A549 (cell line): ENCODE measurements at regions not wholly inside any gene's neighbourhood (a gene's known extent, or its start where the extent isn't known, plus 50 kb on each side); places are given as distances from the start of the nearest gene placed in this dataset.

ENCODE experiments used
- ATAC-seq, 2 experiments: fragments of 200-7000 bp in 1 of 2; fragments of >200 bp in 1 of 2; cut with Nextera tagmentation in 1 of 2; cut with Tn5 transposase in 1 of 2; 3 replicates each; pipeline versions ENCODE4 v1.8.0 to v1.9.1; 2018 to 2020; ENCODE audit warnings: mild to moderate bottlenecking in 1 of 2, moderate library complexity in 1 of 2
- CTCF ChIA-PET: fragments of 300-600 bp; sonication (Branson Sonifier 250); formaldehyde crosslinking; extraction: SDS; loops from one replicate; lab custom pipeline; 2021; ENCODE audit warnings: antibody characterized with exemption, inconsistent platforms; lab: Yijun Ruan, JAX
- POLR2A ChIA-PET: fragments of 350-600 bp; formaldehyde crosslinking; extraction: SDS; loops from one replicate; lab custom pipeline; 2021; ENCODE audit warnings: antibody characterized with exemption, inconsistent platforms; lab: Yijun Ruan, JAX
- DNase-seq, 2 experiments: peaks; one replicate each; pipeline versions ENCODE4 v3.0.0 to v3.0.0-alpha.2; 2011 to 2016; ENCODE audit warnings: low read depth in 1 of 2, low spot score in 1 of 2
- FAIRE-seq: peaks from 2 replicates; lab custom pipeline; 2011; peaks lifted over from hg19 to GRCh38; lab: Jason Lieb, UNC
- H3K27ac ChIP-seq, 2 experiments: fragments of >200 bp; sonication (Bioruptor Twin); formaldehyde crosslinking; 3 replicates each; pipeline ENCODE4 v1.5.1; 2016 to 2017
- H3K4me1 ChIP-seq: fragments of >200 bp; sonication (Bioruptor Twin); formaldehyde crosslinking; 3 replicates; pipeline ENCODE4 v1.6.1; 2016
- H3K4me2 ChIP-seq: fragments of >200 bp; sonication (Bioruptor Twin); formaldehyde crosslinking; 3 replicates; pipeline ENCODE4 v1.6.1; 2016
- H3K4me3 ChIP-seq: fragments of >200 bp; sonication (Bioruptor Twin); formaldehyde crosslinking; 3 replicates; pipeline ENCODE4 v1.5.1; 2016
- H3K9me3 ChIP-seq: fragments of >200 bp; sonication (Bioruptor Twin); formaldehyde crosslinking; 3 replicates; pipeline ENCODE4 v1.6.1; 2016
- CBX8 ChIP-seq: fragments of 200-600 bp; sonication (generic); IDR thresholded peaks from 2 replicates; pipeline ENCODE4 v1.6.1; 2016
- CEBPB ChIP-seq, 2 experiments: fragments of >200 bp in 1 of 2; sonication (Bioruptor Twin) in 1 of 2; formaldehyde crosslinking in 1 of 2; IDR thresholded peaks; 2 replicates each; pipeline ENCODE4 v1.6.1; 2012 to 2016
- CHD2 ChIP-seq: fragments of 150-350 bp; IDR thresholded peaks from 2 replicates; pipeline ENCODE4 v1.6.1; 2014; ENCODE audit warnings: low read length; ENCODE audit not compliant: partially characterized antibody
- EP300 ChIP-seq, 2 experiments: fragments of >200 bp; sonication (Bioruptor Twin); formaldehyde crosslinking; IDR thresholded peaks; 2 replicates in 1 of 2; 3 replicates in 1 of 2; pipeline ENCODE4 v1.6.1; 2016 to 2017
- ESRRA ChIP-seq: fragments of 150-350 bp; IDR thresholded peaks from 2 replicates; pipeline ENCODE4 v1.6.1; 2014; ENCODE audit warnings: mild to moderate bottlenecking, low read length, borderline replicate concordance
- HOXA7 ChIP-seq: fragments of 250-450 bp; sonication (Bioruptor Pico); IDR thresholded peaks from 2 replicates; pipeline ENCODE4 v1.5.0; 2020; ENCODE audit warnings: mild to moderate bottlenecking, moderate library complexity
- HOXB13 ChIP-seq: fragments of 250-450 bp; sonication (Bioruptor Pico); IDR thresholded peaks from 2 replicates; pipeline ENCODE4 v1.5.0; 2020; ENCODE audit warnings: low read depth, mild to moderate bottlenecking, moderate library complexity
- JUNB ChIP-seq: fragments of >200 bp; sonication (Bioruptor Twin); formaldehyde crosslinking; IDR thresholded peaks from 2 replicates; pipeline ENCODE4 v1.6.1; 2016
- MYC ChIP-seq: IDR thresholded peaks from 2 replicates; pipeline ENCODE4 v1.6.1; 2012; ENCODE audit warnings: mild to moderate bottlenecking, inconsistent platforms, low read length, improper control_type of control experiment, borderline replicate concordance
- NFE2L2 ChIP-seq: fragments of 150-350 bp; conservative IDR thresholded peaks from 2 replicates; pipeline ENCODE4 v1.6.1; 2014; ENCODE audit warnings: low read length
- PHF8 ChIP-seq: fragments of 200-600 bp; sonication (generic); IDR thresholded peaks from 2 replicates; pipeline ENCODE4 v1.6.1; 2016; ENCODE audit warnings: low read depth, mild to moderate bottlenecking, antibody characterized with exemption, moderate library complexity, borderline replicate concordance
- RARB ChIP-seq: fragments of 250-450 bp; sonication (Bioruptor Pico); IDR thresholded peaks from 2 replicates; pipeline ENCODE4 v1.8.0; 2021; ENCODE audit warnings: mild to moderate bottlenecking, moderate library complexity
- REST ChIP-seq: fragments of 200-600 bp; sonication (generic); IDR thresholded peaks from 2 replicates; pipeline ENCODE4 v1.6.1; 2016; ENCODE audit warnings: antibody characterized with exemption, mild to moderate bottlenecking, moderate library complexity
- SREBF2 ChIP-seq: fragments of 450-650 bp; IDR thresholded peaks from 2 replicates; pipeline ENCODE4 v1.6.1; 2014; ENCODE audit warnings: mild to moderate bottlenecking, moderate library complexity
- TFCP2L1 ChIP-seq: fragments of 250-450 bp; sonication (Bioruptor Pico); IDR thresholded peaks from 2 replicates; pipeline ENCODE4 v1.5.0; 2021; ENCODE audit warnings: mild to moderate bottlenecking
- TP53 ChIP-seq: fragments of 250-450 bp; sonication (Bioruptor Pico); IDR thresholded peaks from 2 replicates; pipeline ENCODE4 v1.5.0; 2021; ENCODE audit warnings: mild to moderate bottlenecking, moderate library complexity
- USF2 ChIP-seq: fragments of 450-650 bp; IDR thresholded peaks from 2 replicates; pipeline ENCODE4 v1.6.1; 2014; ENCODE audit warnings: antibody characterized with exemption
- ZC3H11A ChIP-seq: fragments of 450-650 bp; IDR thresholded peaks from 2 replicates; pipeline ENCODE4 v1.6.1; 2014; ENCODE audit warnings: antibody characterized with exemption, mild to moderate bottlenecking
- WGBS: methylation state at CpG from one replicate; pipeline ENCODE4 v1.1.6; 2017; ENCODE audit errors: missing lambda C conversion rate; 5-methylcytosine and 5-hydroxymethylcytosine counted together
- TF ChIP-seq, protein P1 (sequence below): fragments of 250-450 bp; sonication (Bioruptor Pico); IDR thresholded peaks from 2 replicates; pipeline ENCODE4 v1.5.0; 2021; ENCODE audit warnings: mild to moderate bottlenecking, moderate library complexity, borderline replicate concordance

DNA sequence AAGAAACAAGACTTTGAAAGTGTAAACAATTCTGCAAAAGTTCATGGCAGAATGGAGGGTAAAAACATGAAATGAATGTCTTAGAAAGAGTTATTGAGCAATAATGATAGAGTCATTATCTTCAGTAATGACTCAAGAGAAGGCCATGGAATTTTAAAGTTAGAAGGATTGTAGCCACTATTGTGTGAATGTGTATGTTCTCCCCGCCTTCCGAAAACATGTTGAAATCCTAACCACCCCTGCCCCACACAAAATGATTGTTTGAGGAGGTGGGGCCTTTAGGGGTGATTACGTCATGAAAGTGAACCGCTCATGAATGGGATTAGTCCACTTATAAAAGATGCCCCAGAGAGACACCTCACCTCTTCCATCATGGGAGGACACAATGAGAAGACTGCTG lies 93.8 kb upstream of the CCDC190 start:
- DNase-seq (no peak), FAIRE-seq (no peak), ATAC-seq (no peak)
- no peaks in the 10 kb centered on the region for H3K9me3 ChIP-seq
- no peak overlapping the region for H3K4me2 ChIP-seq
- H3K4me1 ChIP-seq, result no peaks in the 10 kb centered on the region
- H3K27ac ChIP-seq, result no peak overlapping the region
- H3K4me3 ChIP-seq, result no peak overlapping the region
- ChIA-PET POLR2A (no interaction called here), CTCF (no interaction called here)
- TF ChIP-seq USF2 (no peak), MYC (no peak), RARB (no peak), TP53 (CRISPR knock-in tag) (no peak), NFE2L2 (no peak), SREBF2 (no peak), ESRRA (no peak), REST (no peak), TFCP2L1 (CRISPR knock-in tag) (no peak), CBX8 (no peak), HOXB13 (CRISPR knock-in tag) (no peak), ZC3H11A (no peak), PHF8 (no peak), CEBPB (IDR thresholded peaks at IDR 0.05) (no peak), HOXA7 (CRISPR knock-in tag) (no peak), JUNB (no peak), EP300 (IDR thresholded peaks at IDR 0.05) (no peak)
- TF ChIP-seq, protein P1, sequence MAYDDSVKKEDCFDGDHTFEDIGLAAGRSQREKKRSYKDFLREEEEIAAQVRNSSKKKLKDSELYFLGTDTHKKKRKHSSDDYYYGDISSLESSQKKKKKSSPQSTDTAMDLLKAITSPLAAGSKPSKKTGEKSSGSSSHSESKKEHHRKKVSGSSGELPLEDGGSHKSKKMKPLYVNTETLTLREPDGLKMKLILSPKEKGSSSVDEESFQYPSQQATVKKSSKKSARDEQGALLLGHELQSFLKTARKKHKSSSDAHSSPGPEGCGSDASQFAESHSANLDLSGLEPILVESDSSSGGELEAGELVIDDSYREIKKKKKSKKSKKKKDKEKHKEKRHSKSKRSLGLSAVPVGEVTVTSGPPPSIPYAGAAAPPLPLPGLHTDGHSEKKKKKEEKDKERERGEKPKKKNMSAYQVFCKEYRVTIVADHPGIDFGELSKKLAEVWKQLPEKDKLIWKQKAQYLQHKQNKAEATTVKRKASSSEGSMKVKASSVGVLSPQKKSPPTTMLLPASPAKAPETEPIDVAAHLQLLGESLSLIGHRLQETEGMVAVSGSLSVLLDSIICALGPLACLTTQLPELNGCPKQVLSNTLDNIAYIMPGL (CRISPR knock-in tag), result no peak
- TF ChIP-seq, all 56 proteins: peak for 0
- WGBS, result 78% methylated on average over 4 of the region's 4 CpGs

DNA sequence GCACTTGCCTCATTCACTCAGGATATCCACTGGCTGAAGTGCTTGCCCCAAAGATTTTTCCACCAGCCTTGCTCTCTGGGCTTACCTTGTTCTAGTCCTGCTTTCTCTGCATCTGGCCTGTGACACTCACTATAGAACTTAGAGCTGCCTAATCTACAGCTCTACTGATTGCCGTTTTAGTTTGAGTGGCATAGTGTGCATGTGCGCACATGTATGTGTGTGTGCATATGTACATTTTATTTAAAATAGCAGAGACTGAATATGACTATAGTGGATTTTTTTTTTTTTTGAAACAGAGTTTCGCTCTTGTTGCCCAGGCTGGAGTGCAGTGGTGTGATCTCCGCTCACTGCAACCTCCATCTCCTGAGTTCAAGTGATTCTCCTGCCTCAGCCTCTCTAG lies 92.0 kb upstream of the CCDC190 start:
- Histone ChIP-seq H3K4me2 (no peak overlapping the region), H3K4me3 (no peak overlapping the region), H3K9me3 (no peaks in the 10 kb centered on the region), H3K27ac (no peak overlapping the region), H3K4me1 (no peaks in the 10 kb centered on the region)
- no peak for TF ChIP-seq ZC3H11A
- no peak for TF ChIP-seq CHD2
- no peak for TF ChIP-seq MYC
- CTCF ChIA-PET, result interaction anchor here (1.5 kb wide), 1 partner anchor 222 kb away, joined by 5 read pairs; no protein-coding TSS in a partner anchor
- ATAC-seq, result no peak
- FAIRE-seq, result no peak
- POLR2A ChIA-PET, result no interaction called here
- 50% methylated on average over 4 of the region's 4 CpGs for WGBS
- DNase-seq, result no peak
